ENCODE measurements at regions not wholly inside any gene's neighbourhood (a gene's known extent, or its start where the extent isn't known, plus 50 kb on each side); places are given as distances from the start of the nearest gene placed in this dataset.

DNA sequence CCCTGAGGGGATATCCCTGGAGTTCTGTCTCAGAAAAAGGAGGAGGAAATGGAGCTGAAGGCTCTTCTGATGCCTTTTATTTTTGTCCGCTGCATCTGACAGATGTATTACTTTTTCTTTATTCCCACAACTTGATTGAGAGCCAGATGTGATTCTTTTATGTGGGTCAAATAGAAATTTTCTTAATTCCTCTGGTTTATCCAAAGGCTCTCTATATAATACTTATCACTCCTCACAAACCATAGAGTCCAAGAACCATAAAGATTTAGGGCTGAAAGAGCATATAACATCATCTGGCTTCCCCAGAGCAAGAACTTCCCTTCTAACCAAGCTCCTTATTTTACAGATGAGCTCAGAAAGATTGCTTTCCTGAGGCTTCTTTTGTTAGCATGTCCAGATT lies 756.7 kb upstream of the FAM241A start:
- TF ChIP-seq ZNF274 (IDR thresholded peaks at IDR 0.05; ENCODE audit: low read depth, low read length): no peak
- TF ChIP-seq YY1 (IDR thresholded peaks at IDR 0.05; ENCODE audit: insufficient read depth, insufficient read length): no peak

Data from NT2/D1 (cell line).